ENCODE measurements at regions not wholly inside any gene's neighbourhood (a gene's known extent, or its start where the extent isn't known, plus 50 kb on each side); places are given as distances from the start of the nearest gene placed in this dataset.

GRCh38 chr2:71830497-71831192, 317.0 kb downstream of the CYP26B1 start:
- DNase-seq (ENCODE audit: low spot score in 2 of 2, unreplicated experiment in 2 of 2): no peak
- Mint-ChIP-seq H3K4me3 (no peak overlapping the region), H3K36me3 (no peaks in the 10 kb centered on the region), H3K9me3 (peaks cover 8% of the 10 kb centered on the region), H3K27ac (no peak overlapping the region), H3K27me3 (ENCODE audit: low read depth) (no peaks in the 10 kb centered on the region), H3K4me1 (peaks cover 9% of the 10 kb centered on the region)
- TF ChIP-seq, protein P1, sequence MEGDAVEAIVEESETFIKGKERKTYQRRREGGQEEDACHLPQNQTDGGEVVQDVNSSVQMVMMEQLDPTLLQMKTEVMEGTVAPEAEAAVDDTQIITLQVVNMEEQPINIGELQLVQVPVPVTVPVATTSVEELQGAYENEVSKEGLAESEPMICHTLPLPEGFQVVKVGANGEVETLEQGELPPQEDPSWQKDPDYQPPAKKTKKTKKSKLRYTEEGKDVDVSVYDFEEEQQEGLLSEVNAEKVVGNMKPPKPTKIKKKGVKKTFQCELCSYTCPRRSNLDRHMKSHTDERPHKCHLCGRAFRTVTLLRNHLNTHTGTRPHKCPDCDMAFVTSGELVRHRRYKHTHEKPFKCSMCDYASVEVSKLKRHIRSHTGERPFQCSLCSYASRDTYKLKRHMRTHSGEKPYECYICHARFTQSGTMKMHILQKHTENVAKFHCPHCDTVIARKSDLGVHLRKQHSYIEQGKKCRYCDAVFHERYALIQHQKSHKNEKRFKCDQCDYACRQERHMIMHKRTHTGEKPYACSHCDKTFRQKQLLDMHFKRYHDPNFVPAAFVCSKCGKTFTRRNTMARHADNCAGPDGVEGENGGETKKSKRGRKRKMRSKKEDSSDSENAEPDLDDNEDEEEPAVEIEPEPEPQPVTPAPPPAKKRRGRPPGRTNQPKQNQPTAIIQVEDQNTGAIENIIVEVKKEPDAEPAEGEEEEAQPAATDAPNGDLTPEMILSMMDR (IDR thresholded peaks at IDR 0.05; ENCODE audit: unreplicated experiment): no peak

DNA sequence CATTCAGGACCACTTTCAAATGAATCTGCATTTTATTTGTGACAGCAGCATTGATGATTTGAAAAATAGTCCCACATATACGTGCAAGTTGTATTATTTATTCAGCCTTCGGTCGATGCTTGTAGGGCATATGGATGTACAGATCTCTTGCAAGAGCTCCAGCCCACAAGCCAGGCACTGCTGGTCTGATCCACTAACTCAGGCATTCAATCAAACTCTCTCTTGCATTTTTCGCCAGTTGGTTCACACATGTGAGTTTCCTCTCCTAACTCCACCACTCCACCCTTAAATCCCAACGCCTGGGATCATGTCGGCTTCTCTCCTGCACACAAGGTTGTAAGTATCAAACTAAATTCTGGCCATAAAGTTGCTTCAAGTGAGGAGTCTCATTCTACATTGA, 318.7 kb downstream of the CYP26B1 start:
- peaks cover 9% of the 10 kb centered on the region for H3K4me1 Mint-ChIP-seq

GRCh38 chr2:71827973-71828372, 319.7 kb downstream of the CYP26B1 start:
- peaks cover 5% of the 10 kb centered on the region for H3K36me3 Mint-ChIP-seq
- no peak overlapping the region for H3K4me3 Mint-ChIP-seq
- TF ChIP-seq, protein P1 (IDR thresholded peaks at IDR 0.05; ENCODE audit: unreplicated experiment): no peak
- peaks cover 27% of the 10 kb centered on the region for H3K9me3 Mint-ChIP-seq
- H3K27me3 Mint-ChIP-seq (ENCODE audit: low read depth): no peaks in the 10 kb centered on the region
- no peak overlapping the region for H3K27ac Mint-ChIP-seq
- peak in 1 of 2 experiments; percentile 10 for DNase-seq (ENCODE audit: low spot score in 2 of 2, unreplicated experiment in 2 of 2)
- H3K4me1 Mint-ChIP-seq: peaks cover 9% of the 10 kb centered on the region

More for the DNA sequence above, 318.7 kb downstream of the CYP26B1 start:
- peaks cover 24% of the 10 kb centered on the region for H3K9me3 Mint-ChIP-seq
- H3K36me3 Mint-ChIP-seq: peaks cover 5% of the 10 kb centered on the region
- H3K27ac Mint-ChIP-seq: no peak overlapping the region
- no peak overlapping the region for H3K4me3 Mint-ChIP-seq
- H3K27me3 Mint-ChIP-seq (ENCODE audit: low read depth): no peaks in the 10 kb centered on the region
- TF ChIP-seq, protein P1 (IDR thresholded peaks at IDR 0.05; ENCODE audit: unreplicated experiment): no peak
- peak in 1 of 2 experiments; percentile 16 for DNase-seq (ENCODE audit: low spot score in 2 of 2, unreplicated experiment in 2 of 2)

GRCh38 chr2:71827524-71827901, 320.1 kb downstream of the CYP26B1 start:
- peak in 1 of 2 experiments; percentile 5 for DNase-seq (ENCODE audit: low spot score in 2 of 2, unreplicated experiment in 2 of 2)
- H3K9me3 Mint-ChIP-seq: peaks cover 27% of the 10 kb centered on the region
- H3K4me1 Mint-ChIP-seq: peaks cover 9% of the 10 kb centered on the region
- TF ChIP-seq, protein P1 (IDR thresholded peaks at IDR 0.05; ENCODE audit: unreplicated experiment): no peak
- peaks cover 5% of the 10 kb centered on the region for H3K36me3 Mint-ChIP-seq
- no peak overlapping the region for H3K4me3 Mint-ChIP-seq
- no peaks in the 10 kb centered on the region for H3K27me3 Mint-ChIP-seq (ENCODE audit: low read depth)
- H3K27ac Mint-ChIP-seq: no peak overlapping the region

GRCh38 chr2:71826826-71827523, 320.7 kb downstream of the CYP26B1 start:
- Mint-ChIP-seq H3K4me3 (no peak overlapping the region), H3K27me3 (ENCODE audit: low read depth) (no peaks in the 10 kb centered on the region), H3K4me1 (peaks cover 9% of the 10 kb centered on the region), H3K36me3 (peaks cover 5% of the 10 kb centered on the region), H3K27ac (no peak overlapping the region), H3K9me3 (peaks cover 30% of the 10 kb centered on the region)
- peak in 1 of 2 experiments; percentile 26 for DNase-seq (ENCODE audit: low spot score in 2 of 2, unreplicated experiment in 2 of 2)
- TF ChIP-seq, protein P1 (IDR thresholded peaks at IDR 0.05; ENCODE audit: unreplicated experiment): no peak

Measured in mesothelial cell of epicardium (in vitro differentiated cells).